ENCODE measurements at regions not wholly inside any gene's neighbourhood (a gene's known extent, or its start where the extent isn't known, plus 50 kb on each side); places are given as distances from the start of the nearest gene placed in this dataset.
"Not testable (repeated sequence)": the region's sequence is repeated elsewhere in the genome, so short reads cannot be mapped to it uniquely, and the experiment has no call there.

DNA sequence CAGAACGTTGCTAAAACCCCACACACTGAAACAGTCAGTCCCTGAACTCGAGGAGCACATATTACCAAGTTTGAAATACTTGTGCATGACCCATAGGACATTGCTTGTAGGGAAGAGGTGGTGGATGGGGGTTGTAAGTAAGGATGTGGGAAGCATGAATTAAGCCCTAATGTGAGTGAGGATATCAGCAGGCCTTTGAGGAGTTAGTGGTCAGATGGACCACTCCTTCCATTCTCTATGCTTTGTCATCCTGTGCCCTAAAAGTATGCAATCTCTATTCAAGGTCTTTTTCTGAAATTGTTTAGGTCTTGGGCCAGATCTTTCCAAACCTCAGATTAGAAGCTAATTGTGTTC, 70.9 kb upstream of the SAMSN1 start:
- TF ChIP-seq TAF1 (IDR thresholded peaks at IDR 0.05; ENCODE audit: low read depth, low read length) (no peak), POLR2A (IDR thresholded peaks at IDR 0.05; ENCODE audit: low read depth, low read length) (no peak), SPI1 (IDR thresholded peaks at IDR 0.05; ENCODE audit: low read depth, low read length) (no peak), PAX5 (IDR thresholded peaks at IDR 0.05; ENCODE audit: insufficient read depth, low read length, severe bottlenecking) (no peak), POU2F2 (IDR thresholded peaks at IDR 0.05; ENCODE audit: low read depth, low read length) (no peak), POLR2AphosphoS5 (IDR thresholded peaks at IDR 0.05; ENCODE audit: low read depth, low read length) (no peak)
- DNase-seq (ENCODE audit: insufficient read length, low spot score), result no peak
- peak; percentile 54 for FAIRE-seq

DNA sequence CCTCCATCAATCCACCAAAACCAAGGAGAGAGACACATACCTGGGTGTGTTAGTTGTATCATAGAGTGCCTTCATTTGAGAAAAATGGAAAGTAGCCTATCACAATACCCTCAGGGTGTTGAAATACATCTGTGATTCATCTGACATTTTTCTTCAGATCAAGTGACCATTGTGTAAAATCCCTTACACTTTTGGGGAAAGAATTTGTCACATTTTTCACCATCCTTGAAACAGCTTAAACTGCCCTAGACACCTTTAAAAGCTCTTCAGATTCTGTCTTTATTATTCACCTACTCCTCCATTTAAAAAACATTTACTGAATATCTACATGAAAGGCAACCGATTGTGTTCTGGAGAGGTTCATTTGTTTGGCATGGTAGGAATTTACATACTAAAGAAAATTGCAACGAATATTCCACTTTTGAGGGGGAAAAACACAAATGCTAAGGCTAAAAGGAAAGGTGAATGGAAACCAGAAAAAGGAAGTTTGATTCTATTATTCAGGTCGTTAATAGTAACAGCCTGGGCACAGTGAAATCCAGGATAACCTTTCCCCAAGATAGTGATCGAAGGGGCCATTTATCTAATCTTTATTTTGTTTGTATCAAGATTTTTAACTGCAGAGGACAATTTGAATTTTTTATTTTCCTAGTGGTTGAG, 70.4 kb upstream of the SAMSN1 start:
- DNase-seq (ENCODE audit: insufficient read length, low spot score), result no peak
- no peak for TF ChIP-seq POLR2AphosphoS5 (IDR thresholded peaks at IDR 0.05; ENCODE audit: low read depth, low read length)
- no peak for TF ChIP-seq TAF1 (IDR thresholded peaks at IDR 0.05; ENCODE audit: low read depth, low read length)
- TF ChIP-seq SPI1 (IDR thresholded peaks at IDR 0.05; ENCODE audit: low read depth, low read length), result no peak
- no peak for TF ChIP-seq POU2F2 (IDR thresholded peaks at IDR 0.05; ENCODE audit: low read depth, low read length)
- no peak for TF ChIP-seq PAX5 (IDR thresholded peaks at IDR 0.05; ENCODE audit: insufficient read depth, low read length, severe bottlenecking)
- TF ChIP-seq POLR2A (IDR thresholded peaks at IDR 0.05; ENCODE audit: low read depth, low read length), result no peak
- FAIRE-seq, result peak; percentile 26

DNA sequence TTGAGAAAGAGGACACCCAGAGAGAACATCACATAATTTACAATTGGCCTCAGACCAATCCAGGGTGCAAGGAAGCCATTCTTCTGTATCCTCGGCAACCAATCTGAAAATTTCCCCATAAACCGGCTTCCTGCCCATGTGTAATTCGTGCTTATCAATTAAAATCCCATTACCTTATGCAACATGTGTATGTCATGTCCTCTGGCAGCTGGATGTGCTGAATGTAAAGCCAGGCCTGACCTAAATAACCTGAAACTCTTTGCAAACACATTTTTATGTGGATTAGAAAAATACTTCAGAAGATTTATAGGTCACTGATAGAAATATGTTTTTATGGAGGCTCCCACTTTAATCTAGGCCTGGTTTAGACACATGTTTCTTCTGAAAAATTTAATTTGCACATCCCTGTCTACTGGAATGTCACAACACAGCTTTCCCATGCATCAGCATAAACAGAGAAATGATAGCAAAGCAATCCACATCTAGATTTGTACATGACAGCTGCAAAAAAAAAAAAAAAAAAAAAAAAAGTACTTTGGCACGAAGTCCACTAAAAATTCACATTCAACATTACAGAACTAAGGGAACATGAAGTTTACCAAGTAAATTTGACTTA, 69.4 kb upstream of the SAMSN1 start:
- DNase-seq (ENCODE audit: insufficient read length, low spot score), result no peak
- no peak for FAIRE-seq
- TF ChIP-seq POLR2A (IDR thresholded peaks at IDR 0.05; ENCODE audit: low read depth, low read length) (no peak), PAX5 (IDR thresholded peaks at IDR 0.05; ENCODE audit: insufficient read depth, low read length, severe bottlenecking) (no peak), POU2F2 (IDR thresholded peaks at IDR 0.05; ENCODE audit: low read depth, low read length) (no peak), SPI1 (IDR thresholded peaks at IDR 0.05; ENCODE audit: low read depth, low read length) (no peak), TAF1 (IDR thresholded peaks at IDR 0.05; ENCODE audit: low read depth, low read length) (no peak), POLR2AphosphoS5 (IDR thresholded peaks at IDR 0.05; ENCODE audit: low read depth, low read length) (no peak)

DNA sequence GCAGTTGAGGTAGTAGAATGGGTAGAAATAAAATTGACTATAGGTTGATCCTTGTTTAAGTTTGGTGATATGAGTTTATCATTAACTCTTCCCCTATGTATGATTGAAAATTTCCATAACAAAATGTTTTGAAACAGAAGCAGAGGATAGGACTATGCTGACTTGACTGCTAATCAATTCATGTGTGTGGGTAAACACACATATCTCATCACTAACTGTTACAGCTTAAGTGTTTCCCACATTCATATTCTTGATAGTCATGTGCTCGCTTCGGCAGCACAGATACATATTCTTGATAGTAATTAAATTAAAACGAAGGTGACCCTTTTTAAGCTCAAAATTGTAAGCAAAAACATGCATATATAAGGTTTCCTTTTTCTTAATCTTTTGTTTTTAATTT, 68.2 kb upstream of the SAMSN1 start:
- no peak for TF ChIP-seq POLR2AphosphoS5 (IDR thresholded peaks at IDR 0.05; ENCODE audit: low read depth, low read length)
- TF ChIP-seq PAX5 (IDR thresholded peaks at IDR 0.05; ENCODE audit: insufficient read depth, low read length, severe bottlenecking), result no peak
- TF ChIP-seq SPI1 (IDR thresholded peaks at IDR 0.05; ENCODE audit: low read depth, low read length), result no peak
- TF ChIP-seq TAF1 (IDR thresholded peaks at IDR 0.05; ENCODE audit: low read depth, low read length), result no peak
- TF ChIP-seq POLR2A (IDR thresholded peaks at IDR 0.05; ENCODE audit: low read depth, low read length), result no peak
- no peak for TF ChIP-seq POU2F2 (IDR thresholded peaks at IDR 0.05; ENCODE audit: low read depth, low read length)
- no peak for FAIRE-seq
- DNase-seq (ENCODE audit: insufficient read length, low spot score), result no peak

DNA sequence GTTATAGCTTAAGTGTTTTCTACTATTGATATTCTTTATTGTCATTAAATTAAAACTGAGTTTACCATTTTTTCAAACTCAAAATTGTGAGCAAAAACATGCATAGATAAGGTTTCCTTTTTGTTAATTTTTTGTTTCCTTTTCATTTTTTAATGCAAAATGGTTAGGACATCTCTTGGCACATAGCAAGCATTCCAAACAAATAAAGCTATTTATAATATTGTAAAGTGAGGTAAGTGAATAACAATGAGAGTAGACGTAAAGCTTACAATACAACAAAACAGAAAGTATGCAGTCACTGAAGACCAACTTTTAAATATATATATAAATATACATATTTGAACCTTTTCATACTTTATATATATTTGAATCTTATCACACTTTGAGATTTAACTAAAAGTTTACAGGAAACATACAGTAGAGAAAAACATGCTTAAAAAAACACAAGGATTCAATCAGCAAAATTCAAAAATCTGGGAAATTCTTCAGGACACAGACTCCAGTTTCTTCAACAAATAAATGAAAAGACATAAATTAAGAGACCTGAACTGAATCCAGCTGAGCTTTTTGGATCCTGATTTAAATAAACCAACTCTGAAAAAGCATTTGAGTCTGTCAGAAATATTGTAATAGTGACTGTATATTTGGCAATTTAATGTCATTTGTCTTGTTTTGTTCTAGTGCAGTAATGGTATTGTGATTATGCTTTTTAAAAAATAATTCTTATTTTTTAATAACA, 67.5 kb upstream of the SAMSN1 start:
- DNase-seq (ENCODE audit: insufficient read length, low spot score), result no peak
- TF ChIP-seq POLR2AphosphoS5 (IDR thresholded peaks at IDR 0.05; ENCODE audit: low read depth, low read length), result no peak
- TF ChIP-seq POLR2A (IDR thresholded peaks at IDR 0.05; ENCODE audit: low read depth, low read length), result no peak
- no peak for TF ChIP-seq POU2F2 (IDR thresholded peaks at IDR 0.05; ENCODE audit: low read depth, low read length)
- no peak for TF ChIP-seq PAX5 (IDR thresholded peaks at IDR 0.05; ENCODE audit: insufficient read depth, low read length, severe bottlenecking)
- TF ChIP-seq TAF1 (IDR thresholded peaks at IDR 0.05; ENCODE audit: low read depth, low read length), result no peak
- TF ChIP-seq SPI1 (IDR thresholded peaks at IDR 0.05; ENCODE audit: low read depth, low read length), result no peak
- FAIRE-seq, result no peak

DNA sequence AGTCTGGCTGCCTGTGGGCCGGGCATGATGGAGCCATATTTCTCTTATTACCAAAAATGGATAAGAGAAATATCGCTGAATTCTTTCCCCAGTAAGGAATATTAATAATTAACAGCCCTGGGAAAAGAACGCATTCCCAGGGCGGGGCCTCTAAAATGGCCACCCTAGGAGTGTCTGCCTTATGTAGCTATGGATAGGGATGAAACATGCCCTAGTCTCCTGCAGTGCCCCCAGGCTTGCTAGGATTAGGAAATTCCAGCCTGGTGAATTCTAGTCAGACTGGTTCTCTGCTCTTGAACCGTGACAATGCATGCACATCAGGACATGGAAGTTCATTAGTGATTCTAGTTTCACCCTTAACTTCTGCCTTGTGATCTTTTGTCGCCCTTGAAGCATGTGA, 64.0 kb upstream of the SAMSN1 start:
- not testable (repeated sequence) for DNase-seq (ENCODE audit: insufficient read length, low spot score); FAIRE-seq

DNA sequence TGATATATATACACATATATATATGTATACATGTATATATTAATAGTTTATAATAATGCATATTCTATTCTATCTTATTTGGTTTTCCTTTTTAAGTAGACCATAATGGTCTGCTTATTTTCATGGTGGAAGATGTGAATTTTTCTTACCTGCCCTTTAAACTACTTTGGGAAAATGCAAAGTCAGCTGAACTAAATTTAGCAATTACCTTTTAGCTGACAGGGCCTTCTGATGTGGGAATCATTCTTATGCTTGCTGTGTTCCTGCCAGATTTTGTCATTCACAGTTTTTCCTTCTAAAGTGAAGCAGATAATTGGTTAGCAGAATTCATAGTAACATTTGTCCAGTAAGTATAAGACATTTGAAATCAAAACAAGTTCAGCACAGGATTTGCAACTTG, 63.2 kb upstream of the SAMSN1 start:
- DNase-seq (ENCODE audit: insufficient read length, low spot score), result no peak
- TF ChIP-seq POLR2A (IDR thresholded peaks at IDR 0.05; ENCODE audit: low read depth, low read length), result no peak
- no peak for TF ChIP-seq PAX5 (IDR thresholded peaks at IDR 0.05; ENCODE audit: insufficient read depth, low read length, severe bottlenecking)
- TF ChIP-seq POLR2AphosphoS5 (IDR thresholded peaks at IDR 0.05; ENCODE audit: low read depth, low read length), result no peak
- no peak for TF ChIP-seq SPI1 (IDR thresholded peaks at IDR 0.05; ENCODE audit: low read depth, low read length)
- no peak for TF ChIP-seq POU2F2 (IDR thresholded peaks at IDR 0.05; ENCODE audit: low read depth, low read length)
- TF ChIP-seq TAF1 (IDR thresholded peaks at IDR 0.05; ENCODE audit: low read depth, low read length), result no peak
- FAIRE-seq, result no peak

DNA sequence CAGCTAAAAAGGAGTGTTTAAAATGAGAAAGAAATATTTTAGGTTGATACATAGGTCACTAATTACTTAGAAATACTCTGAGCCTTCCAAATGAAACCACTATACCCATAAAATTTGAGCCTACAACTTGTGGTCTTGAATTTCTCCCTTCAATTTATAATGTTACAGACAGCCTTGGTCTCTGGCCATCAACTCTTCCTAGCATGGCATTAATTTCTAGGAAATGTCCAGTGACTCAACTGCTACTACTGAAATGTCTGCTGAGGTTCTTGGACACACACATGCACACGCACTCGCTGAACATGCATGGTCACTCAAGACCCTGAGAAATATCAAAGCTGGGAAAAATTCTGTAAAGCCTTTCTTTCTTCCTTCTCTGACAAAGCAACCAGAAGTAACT, 61.1 kb upstream of the SAMSN1 start:
- DNase-seq (ENCODE audit: insufficient read length, low spot score) (no peak), FAIRE-seq (no peak)
- TF ChIP-seq TAF1 (IDR thresholded peaks at IDR 0.05; ENCODE audit: low read depth, low read length) (no peak), POLR2A (IDR thresholded peaks at IDR 0.05; ENCODE audit: low read depth, low read length) (no peak), PAX5 (IDR thresholded peaks at IDR 0.05; ENCODE audit: insufficient read depth, low read length, severe bottlenecking) (no peak), POU2F2 (IDR thresholded peaks at IDR 0.05; ENCODE audit: low read depth, low read length) (no peak), POLR2AphosphoS5 (IDR thresholded peaks at IDR 0.05; ENCODE audit: low read depth, low read length) (no peak), SPI1 (IDR thresholded peaks at IDR 0.05; ENCODE audit: low read depth, low read length) (no peak)

DNA sequence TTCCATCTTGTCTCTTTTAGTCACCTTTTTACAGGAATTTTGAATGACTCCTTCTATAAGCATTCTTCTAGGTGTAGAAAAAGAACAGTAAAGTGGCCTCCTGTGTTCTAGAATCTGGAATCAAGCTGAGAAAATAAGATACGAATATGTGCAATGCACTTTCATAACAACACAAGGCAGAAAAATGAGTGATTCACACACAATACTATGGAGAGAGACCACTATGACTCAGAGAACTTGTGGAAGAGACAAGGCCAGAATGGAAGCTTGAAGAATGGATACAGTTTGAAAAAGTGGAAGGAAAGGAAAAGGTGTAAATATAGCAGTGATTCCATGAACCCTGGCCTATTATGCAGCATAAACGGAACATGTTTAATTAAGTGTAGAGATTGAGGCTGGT, 57.1 kb upstream of the SAMSN1 start:
- no peak for TF ChIP-seq PAX5 (IDR thresholded peaks at IDR 0.05; ENCODE audit: insufficient read depth, low read length, severe bottlenecking)
- FAIRE-seq (no peak), DNase-seq (ENCODE audit: insufficient read length, low spot score) (no peak)

Measured in GM12891 (cell line).